IPS-18c (cell line): ENCODE measurements at regions not wholly inside any gene's neighbourhood (a gene's known extent, or its start where the extent isn't known, plus 50 kb on each side); places are given as distances from the start of the nearest gene placed in this dataset.

Source experiments
- H3K4me3 ChIP-seq: 2 replicates; pipeline ENCODE4 v1.7.0; 2013; ENCODE audit warnings: low read depth, mild to moderate bottlenecking, low read length, moderate library complexity; ENCODE audit not compliant: insufficient read depth
- H3K9me3 ChIP-seq: one replicate; pipeline ENCODE4 v1.6.1; 2013; ENCODE audit warnings: mild to moderate bottlenecking, low read length, moderate library complexity; ENCODE audit not compliant: control insufficient read depth, insufficient read depth

DNA sequence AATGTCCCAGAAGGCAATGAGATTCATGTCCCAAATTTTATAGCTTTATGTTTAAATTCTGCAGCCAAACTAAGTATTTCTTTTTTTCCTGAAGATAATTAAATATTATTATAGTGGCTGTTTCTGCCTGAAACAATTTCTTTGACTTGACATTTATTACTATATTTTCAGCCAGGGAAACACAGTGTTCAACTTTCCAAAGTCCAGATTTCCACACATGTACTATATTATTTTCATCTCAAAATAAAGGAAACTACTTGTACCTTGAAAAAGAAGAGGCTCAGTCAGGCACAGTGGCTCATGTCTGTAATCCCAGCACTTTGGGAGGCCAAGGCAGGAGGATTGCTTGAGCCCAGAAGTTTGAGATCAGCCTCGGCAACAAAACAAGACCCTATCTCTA is 77.8 kb upstream of the BTG1 start:
- H3K9me3 ChIP-seq: no peaks in the 10 kb centered on the region

GRCh38 chr12:92221656-92222315 is 76.1 kb upstream of the BTG1 start:
- Histone ChIP-seq H3K4me3 (no peak overlapping the region), H3K9me3 (no peaks in the 10 kb centered on the region)

More for the DNA sequence above, 77.8 kb upstream of the BTG1 start:
- no peak overlapping the region for H3K4me3 ChIP-seq

DNA sequence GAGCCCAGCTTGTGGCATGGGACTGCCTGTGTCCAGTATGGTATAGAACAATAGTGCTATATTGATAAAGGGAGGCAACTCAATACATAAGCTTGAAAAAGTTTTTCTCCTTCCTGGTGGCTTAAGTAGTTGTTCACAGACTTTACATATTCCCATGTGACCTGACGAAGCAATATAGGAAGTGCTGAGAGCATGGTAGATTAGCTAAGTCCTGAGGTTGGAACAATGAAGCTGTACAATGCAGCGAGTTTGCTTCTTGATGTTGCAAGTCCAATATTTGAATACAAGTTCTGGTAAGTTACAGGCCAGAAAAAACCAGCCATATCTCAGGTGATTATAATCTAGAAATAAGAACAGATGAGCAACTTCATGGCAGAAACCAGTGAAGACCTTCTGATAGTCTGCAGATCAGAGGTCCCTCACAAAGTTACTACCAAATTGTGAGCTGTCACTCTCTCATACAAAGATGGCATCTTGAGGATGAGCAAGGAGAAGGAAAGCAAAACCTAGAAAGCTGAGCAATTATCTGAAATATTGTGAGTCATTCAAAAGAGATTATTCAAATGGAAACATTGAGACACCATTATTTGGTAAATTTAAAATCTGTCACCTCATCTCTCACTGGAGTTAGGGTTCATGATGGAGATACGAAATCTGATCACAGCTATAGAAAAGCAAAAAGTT is 72.9 kb upstream of the BTG1 start:
- H3K4me3 ChIP-seq: no peak overlapping the region
- no peaks in the 10 kb centered on the region for H3K9me3 ChIP-seq

GRCh38 chr12:92216092-92216491 is 70.4 kb upstream of the BTG1 start:
- Histone ChIP-seq H3K9me3 (no peaks in the 10 kb centered on the region), H3K4me3 (no peak overlapping the region)

DNA sequence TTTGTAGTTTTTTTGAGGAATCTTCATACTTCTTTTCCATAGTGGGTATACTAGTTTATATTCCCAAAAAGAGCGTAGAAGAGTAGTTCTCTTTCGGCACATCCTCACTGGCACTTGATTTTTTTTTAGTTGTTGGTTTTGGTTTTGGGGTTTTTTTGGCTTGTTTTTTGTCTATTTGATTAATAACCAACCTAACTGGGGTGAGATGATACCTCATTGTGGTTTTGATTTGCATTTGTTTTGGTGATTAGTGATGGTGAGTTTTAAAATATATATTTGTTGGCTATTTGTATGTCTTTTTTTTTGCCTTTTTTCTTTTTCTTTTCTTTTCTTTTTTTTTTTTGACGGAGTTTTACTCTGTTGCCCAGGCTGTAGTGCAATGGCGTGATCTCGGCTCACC is 69.7 kb upstream of the BTG1 start:
- H3K4me3 ChIP-seq: no peak overlapping the region

DNA sequence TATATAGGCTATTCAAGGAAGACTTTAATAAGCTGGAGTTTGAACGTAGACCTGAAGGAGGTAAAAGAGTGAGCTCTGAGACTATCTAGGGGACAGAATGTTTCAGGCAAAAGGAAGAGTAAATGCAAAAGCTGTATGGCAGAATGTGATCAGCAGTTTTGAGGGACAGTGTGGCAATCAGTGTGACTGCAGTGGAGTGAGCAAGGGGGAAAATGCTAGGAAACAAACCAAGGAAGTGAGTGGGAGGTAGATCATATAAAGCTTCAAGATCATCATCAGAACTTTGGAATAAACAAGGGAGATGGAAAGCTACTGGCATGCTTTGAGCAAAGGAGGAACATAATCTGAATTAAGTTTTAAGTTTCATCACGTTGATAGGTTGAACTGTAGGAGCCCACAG is 67.5 kb upstream of the BTG1 start:
- Histone ChIP-seq H3K9me3 (peaks cover 7% of the 10 kb centered on the region), H3K4me3 (no peak overlapping the region)

More for the DNA sequence above, 69.7 kb upstream of the BTG1 start:
- H3K9me3 ChIP-seq: peaks cover under 1% of the 10 kb centered on the region

- peaks cover 7% of the 10 kb centered on the region for H3K9me3 ChIP-seq
- H3K4me3 ChIP-seq: no peak overlapping the region
These were observed 64.4 kb upstream of the BTG1 start for GRCh38 chr12:92210071-92210470.

DNA sequence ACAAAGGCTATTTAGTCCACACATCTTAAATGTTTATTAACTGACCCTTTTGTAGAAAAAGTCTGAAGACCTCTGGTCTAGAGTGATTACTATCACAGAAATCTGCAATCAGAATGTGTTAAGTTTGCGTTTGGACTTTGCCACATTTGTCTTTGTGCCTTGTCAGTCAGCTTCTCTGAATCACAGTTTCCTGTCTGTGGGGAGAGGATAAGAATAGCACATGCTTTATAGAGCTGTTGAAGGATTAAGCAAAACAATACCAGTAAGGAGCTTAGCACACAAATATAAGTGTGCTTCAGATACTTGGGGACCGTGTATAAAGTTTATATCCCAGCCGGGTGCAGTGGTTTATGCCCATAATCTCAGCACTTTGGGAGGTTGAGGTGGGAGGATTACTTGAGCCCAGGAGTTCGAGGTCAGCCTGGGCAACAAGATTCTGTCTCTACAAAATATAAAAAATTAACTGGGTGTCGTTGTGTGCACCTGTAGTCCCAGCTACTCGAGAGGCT is 63.0 kb upstream of the BTG1 start:
- Histone ChIP-seq H3K9me3 (peaks cover 7% of the 10 kb centered on the region), H3K4me3 (no peak overlapping the region)

- peaks cover 7% of the 10 kb centered on the region for H3K9me3 ChIP-seq
- no peak overlapping the region for H3K4me3 ChIP-seq
These were observed 61.0 kb upstream of the BTG1 start for GRCh38 chr12:92206596-92206995.

DNA sequence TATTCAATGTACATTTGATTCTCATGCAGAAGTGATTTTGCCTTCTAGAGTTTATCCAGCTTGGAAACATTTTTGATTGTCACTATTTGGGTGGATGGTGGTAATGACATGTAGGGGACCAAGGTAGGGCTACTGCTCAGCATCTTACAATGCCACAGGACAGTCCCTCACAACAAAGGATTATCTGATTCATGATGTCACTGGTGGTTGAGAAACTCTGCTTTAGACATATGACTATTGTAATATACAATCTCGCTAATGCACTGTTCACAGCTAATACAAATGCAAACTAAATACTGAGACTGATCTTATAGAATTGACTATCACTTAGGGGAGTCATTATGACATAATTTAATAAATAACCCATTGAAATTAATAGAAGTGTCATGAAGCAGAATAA is 60.4 kb upstream of the BTG1 start:
- no peak overlapping the region for H3K4me3 ChIP-seq
- H3K9me3 ChIP-seq: peaks cover 7% of the 10 kb centered on the region

GRCh38 chr12:92199819-92200576 is 54.4 kb upstream of the BTG1 start:
- no peaks in the 10 kb centered on the region for H3K9me3 ChIP-seq
- H3K4me3 ChIP-seq: no peak overlapping the region

- Histone ChIP-seq H3K4me3 (no peak overlapping the region), H3K9me3 (no peaks in the 10 kb centered on the region)
These were observed 52.2 kb upstream of the BTG1 start for GRCh38 chr12:92197815-92198214.

- H3K9me3 ChIP-seq: no peaks in the 10 kb centered on the region
- H3K4me3 ChIP-seq: no peak overlapping the region
These were observed 50.7 kb upstream of the BTG1 start for GRCh38 chr12:92196368-92196767.
